ENCODE measurements at regions not wholly inside any gene's neighbourhood (a gene's known extent, or its start where the extent isn't known, plus 50 kb on each side); places are given as distances from the start of the nearest gene placed in this dataset.

DNA sequence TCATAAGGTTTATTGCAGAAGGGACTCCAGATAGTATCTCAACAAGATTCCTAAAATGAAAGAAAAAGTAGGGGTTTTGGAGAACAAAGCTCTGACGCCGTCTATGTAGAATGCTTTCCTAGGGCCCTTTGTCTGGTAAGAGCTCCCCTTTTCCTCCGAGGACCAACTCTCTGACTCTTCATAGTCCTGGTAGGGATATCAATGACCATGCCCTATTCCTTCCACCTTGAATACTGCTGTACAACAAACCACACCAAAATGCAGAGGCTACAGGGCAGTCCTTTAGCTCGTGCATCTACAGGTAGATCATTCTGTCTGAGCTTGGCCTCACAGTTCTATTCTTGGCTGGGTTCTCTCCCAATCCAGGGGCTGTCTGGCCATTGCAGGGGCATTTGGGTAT is 190.3 kb downstream of the WDR11 start (continued):
- TF ChIP-seq, protein P1, sequence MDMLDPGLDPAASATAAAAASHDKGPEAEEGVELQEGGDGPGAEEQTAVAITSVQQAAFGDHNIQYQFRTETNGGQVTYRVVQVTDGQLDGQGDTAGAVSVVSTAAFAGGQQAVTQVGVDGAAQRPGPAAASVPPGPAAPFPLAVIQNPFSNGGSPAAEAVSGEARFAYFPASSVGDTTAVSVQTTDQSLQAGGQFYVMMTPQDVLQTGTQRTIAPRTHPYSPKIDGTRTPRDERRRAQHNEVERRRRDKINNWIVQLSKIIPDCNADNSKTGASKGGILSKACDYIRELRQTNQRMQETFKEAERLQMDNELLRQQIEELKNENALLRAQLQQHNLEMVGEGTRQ (IDR thresholded peaks at IDR 0.05; ENCODE audit: borderline replicate concordance, low read depth, low read length), result no peak
- no peak for TF ChIP-seq TAF1 (IDR thresholded peaks at IDR 0.05; ENCODE audit: borderline replicate concordance, low read depth, low read length)
- TF ChIP-seq SMC3 (IDR thresholded peaks at IDR 0.05; ENCODE audit: low read depth, low read length), result no peak
- no peak for TF ChIP-seq TCF12 (IDR thresholded peaks at IDR 0.05)
- no peak for TF ChIP-seq RFX5 (IDR thresholded peaks at IDR 0.05; ENCODE audit: low read length)
- TF ChIP-seq GATA2 (CRISPR knock-in tag; IDR thresholded peaks at IDR 0.05), result no peak
- TF ChIP-seq NRF1 (IDR thresholded peaks at IDR 0.05; ENCODE audit: low read depth, low read length), result no peak
- TF ChIP-seq, protein P2, sequence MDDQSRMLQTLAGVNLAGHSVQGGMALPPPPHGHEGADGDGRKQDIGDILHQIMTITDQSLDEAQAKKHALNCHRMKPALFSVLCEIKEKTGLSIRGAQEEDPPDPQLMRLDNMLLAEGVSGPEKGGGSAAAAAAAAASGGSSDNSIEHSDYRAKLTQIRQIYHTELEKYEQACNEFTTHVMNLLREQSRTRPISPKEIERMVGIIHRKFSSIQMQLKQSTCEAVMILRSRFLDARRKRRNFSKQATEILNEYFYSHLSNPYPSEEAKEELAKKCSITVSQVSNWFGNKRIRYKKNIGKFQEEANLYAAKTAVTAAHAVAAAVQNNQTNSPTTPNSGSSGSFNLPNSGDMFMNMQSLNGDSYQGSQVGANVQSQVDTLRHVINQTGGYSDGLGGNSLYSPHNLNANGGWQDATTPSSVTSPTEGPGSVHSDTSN (IDR thresholded peaks at IDR 0.05), result no peak
- no peak for TF ChIP-seq FOXM1 (IDR thresholded peaks at IDR 0.05; ENCODE audit: low read depth)
- no peak for TF ChIP-seq FOSL2 (IDR thresholded peaks at IDR 0.05; ENCODE audit: borderline replicate concordance, low read depth)
- no peak for TF ChIP-seq EZH2phosphoT487 (IDR thresholded peaks at IDR 0.05; ENCODE audit: borderline replicate concordance, low read depth)

DNA sequence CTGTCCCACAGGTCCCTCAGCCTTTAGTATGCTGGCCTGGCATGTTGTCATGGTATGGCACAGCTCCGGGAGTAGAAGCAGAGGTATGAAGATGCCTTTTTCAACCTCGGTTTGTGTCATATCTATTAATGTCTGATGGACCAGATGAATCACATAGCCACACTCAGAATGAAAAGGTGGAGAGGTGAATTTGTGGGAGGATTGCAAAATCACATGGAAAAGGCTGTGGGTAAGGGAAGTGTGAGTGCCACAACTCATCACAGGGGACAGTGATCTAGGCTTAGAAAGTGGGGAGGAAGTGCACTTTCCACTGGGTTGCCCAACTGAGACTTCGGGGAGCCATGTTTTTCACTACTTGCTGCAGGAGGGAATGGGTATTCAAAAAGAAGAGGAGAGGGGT is 190.7 kb downstream of the WDR11 start:
- H3K4me1 ChIP-seq (ENCODE audit: control insufficient read depth in 1 of 2, insufficient read depth in 2 of 2, low read depth in 1 of 2, low read length in 1 of 2), result no peaks in the 10 kb centered on the region
- CTCF ChIA-PET, result interaction anchor here (1.5 kb wide), 1 partner anchor 13 kb away, joined by 4 read pairs; no protein-coding TSS in a partner anchor
- DNase-seq, result no peak
- H3K9ac ChIP-seq, result no peak overlapping the region
- H3K4me2 ChIP-seq, result no peak overlapping the region
- TF ChIP-seq SMC3 (IDR thresholded peaks at IDR 0.05; ENCODE audit: low read depth, low read length) (no peak), EP300 (IDR thresholded peaks at IDR 0.05; ENCODE audit: borderline replicate concordance in 1 of 2, low read depth in 1 of 2, low read length in 1 of 2) (no peak)
- TF ChIP-seq, protein P3, sequence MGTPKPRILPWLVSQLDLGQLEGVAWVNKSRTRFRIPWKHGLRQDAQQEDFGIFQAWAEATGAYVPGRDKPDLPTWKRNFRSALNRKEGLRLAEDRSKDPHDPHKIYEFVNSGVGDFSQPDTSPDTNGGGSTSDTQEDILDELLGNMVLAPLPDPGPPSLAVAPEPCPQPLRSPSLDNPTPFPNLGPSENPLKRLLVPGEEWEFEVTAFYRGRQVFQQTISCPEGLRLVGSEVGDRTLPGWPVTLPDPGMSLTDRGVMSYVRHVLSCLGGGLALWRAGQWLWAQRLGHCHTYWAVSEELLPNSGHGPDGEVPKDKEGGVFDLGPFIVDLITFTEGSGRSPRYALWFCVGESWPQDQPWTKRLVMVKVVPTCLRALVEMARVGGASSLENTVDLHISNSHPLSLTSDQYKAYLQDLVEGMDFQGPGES (IDR thresholded peaks at IDR 0.05; ENCODE audit: low read depth, low read length), result no peak
- no peaks in the 10 kb centered on the region for H3K79me2 ChIP-seq (ENCODE audit: insufficient read depth)
- no peaks in the 10 kb centered on the region for H3K27me3 ChIP-seq (ENCODE audit: insufficient read depth)
- POLR2A ChIA-PET, result no interaction called here
- no peaks in the 10 kb centered on the region for H3K9me2 ChIP-seq
- 12% methylated on average over 3 of the region's 3 CpGs for WGBS (ENCODE audit: low lambda C conversion rate)
- H3F3A ChIP-seq (replicated peaks; ENCODE audit: insufficient read depth), result no peaks in the 10 kb centered on the region
- no peak overlapping the region for H3K27ac ChIP-seq (ENCODE audit: low read depth in 2 of 2, low read length in 1 of 2)
- H3K36me3 ChIP-seq (replicated peaks in 1 of 2; ENCODE audit: control insufficient read depth in 1 of 2, insufficient read depth in 2 of 2, low read length in 1 of 2), result no peaks in the 10 kb centered on the region
- no peaks in the 10 kb centered on the region for H3K9me3 ChIP-seq
- H2AFZ ChIP-seq (ENCODE audit: low read depth), result no peak overlapping the region
- H4K20me1 ChIP-seq (ENCODE audit: insufficient read depth), result no peaks in the 10 kb centered on the region
- no peak overlapping the region for H3K4me3 ChIP-seq (ENCODE audit: low read depth in 2 of 2, low read length in 1 of 2)

DNA sequence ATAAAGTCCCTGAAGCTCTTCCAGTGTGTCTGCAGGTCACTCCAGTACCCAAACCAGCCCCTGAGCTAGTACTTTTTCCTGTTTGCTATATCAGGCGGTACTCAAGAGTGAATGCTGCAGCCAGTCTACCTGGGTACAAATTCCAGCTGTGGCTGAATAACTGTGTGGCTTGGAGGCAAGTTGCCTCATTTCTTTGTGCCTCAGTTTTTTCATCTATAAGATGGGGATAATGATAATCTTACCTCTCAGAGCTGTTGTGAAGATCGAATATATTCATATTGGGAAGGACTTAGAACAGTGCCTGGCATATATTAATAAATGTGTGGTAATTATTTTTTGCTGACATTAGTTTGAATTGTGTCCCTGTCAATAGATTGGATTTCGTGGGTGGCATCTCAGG is 191.2 kb downstream of the WDR11 start:
- 1% methylated on average over 3 of the region's 3 CpGs for WGBS (ENCODE audit: low lambda C conversion rate)
- Histone ChIP-seq H3K36me3 (replicated peaks in 1 of 2; ENCODE audit: control insufficient read depth in 1 of 2, insufficient read depth in 2 of 2, low read length in 1 of 2) (no peaks in the 10 kb centered on the region), H3K27ac (ENCODE audit: low read depth in 2 of 2, low read length in 1 of 2) (no peak overlapping the region), H3K27me3 (ENCODE audit: insufficient read depth) (no peaks in the 10 kb centered on the region), H4K20me1 (ENCODE audit: insufficient read depth) (no peaks in the 10 kb centered on the region), H3K4me1 (ENCODE audit: control insufficient read depth in 1 of 2, insufficient read depth in 2 of 2, low read depth in 1 of 2, low read length in 1 of 2) (no peaks in the 10 kb centered on the region), H2AFZ (ENCODE audit: low read depth) (no peak overlapping the region), H3F3A (replicated peaks; ENCODE audit: insufficient read depth) (no peaks in the 10 kb centered on the region), H3K4me2 (no peak overlapping the region), H3K79me2 (ENCODE audit: insufficient read depth) (no peaks in the 10 kb centered on the region), H3K9ac (no peak overlapping the region), H3K9me3 (no peaks in the 10 kb centered on the region), H3K9me2 (no peaks in the 10 kb centered on the region), H3K4me3 (ENCODE audit: low read depth in 2 of 2, low read length in 1 of 2) (no peak overlapping the region)
- ChIA-PET CTCF (interaction anchor here (1.4 to 1.5 kb wide), 2 partner anchors 14 to 28 kb away, joined by 3 to 4 read pairs; no protein-coding TSS in a partner anchor), POLR2A (no interaction called here)
- no peak for DNase-seq
- TF ChIP-seq EZH2phosphoT487 (IDR thresholded peaks at IDR 0.05; ENCODE audit: borderline replicate concordance, low read depth), result no peak
- TF ChIP-seq, protein P1 (IDR thresholded peaks at IDR 0.05; ENCODE audit: borderline replicate concordance, low read depth, low read length), result no peak
- TF ChIP-seq, protein P4, sequence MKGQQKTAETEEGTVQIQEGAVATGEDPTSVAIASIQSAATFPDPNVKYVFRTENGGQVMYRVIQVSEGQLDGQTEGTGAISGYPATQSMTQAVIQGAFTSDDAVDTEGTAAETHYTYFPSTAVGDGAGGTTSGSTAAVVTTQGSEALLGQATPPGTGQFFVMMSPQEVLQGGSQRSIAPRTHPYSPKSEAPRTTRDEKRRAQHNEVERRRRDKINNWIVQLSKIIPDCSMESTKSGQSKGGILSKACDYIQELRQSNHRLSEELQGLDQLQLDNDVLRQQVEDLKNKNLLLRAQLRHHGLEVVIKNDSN (IDR thresholded peaks at IDR 0.05; ENCODE audit: borderline replicate concordance, low read depth), result no peak
- TF ChIP-seq NFIC (IDR thresholded peaks at IDR 0.05; ENCODE audit: borderline replicate concordance), result no peak
- no peak for TF ChIP-seq NRF1 (IDR thresholded peaks at IDR 0.05; ENCODE audit: low read depth, low read length)
- no peak for TF ChIP-seq GABPA (IDR thresholded peaks at IDR 0.05; ENCODE audit: low read depth)
- TF ChIP-seq, protein P5, sequence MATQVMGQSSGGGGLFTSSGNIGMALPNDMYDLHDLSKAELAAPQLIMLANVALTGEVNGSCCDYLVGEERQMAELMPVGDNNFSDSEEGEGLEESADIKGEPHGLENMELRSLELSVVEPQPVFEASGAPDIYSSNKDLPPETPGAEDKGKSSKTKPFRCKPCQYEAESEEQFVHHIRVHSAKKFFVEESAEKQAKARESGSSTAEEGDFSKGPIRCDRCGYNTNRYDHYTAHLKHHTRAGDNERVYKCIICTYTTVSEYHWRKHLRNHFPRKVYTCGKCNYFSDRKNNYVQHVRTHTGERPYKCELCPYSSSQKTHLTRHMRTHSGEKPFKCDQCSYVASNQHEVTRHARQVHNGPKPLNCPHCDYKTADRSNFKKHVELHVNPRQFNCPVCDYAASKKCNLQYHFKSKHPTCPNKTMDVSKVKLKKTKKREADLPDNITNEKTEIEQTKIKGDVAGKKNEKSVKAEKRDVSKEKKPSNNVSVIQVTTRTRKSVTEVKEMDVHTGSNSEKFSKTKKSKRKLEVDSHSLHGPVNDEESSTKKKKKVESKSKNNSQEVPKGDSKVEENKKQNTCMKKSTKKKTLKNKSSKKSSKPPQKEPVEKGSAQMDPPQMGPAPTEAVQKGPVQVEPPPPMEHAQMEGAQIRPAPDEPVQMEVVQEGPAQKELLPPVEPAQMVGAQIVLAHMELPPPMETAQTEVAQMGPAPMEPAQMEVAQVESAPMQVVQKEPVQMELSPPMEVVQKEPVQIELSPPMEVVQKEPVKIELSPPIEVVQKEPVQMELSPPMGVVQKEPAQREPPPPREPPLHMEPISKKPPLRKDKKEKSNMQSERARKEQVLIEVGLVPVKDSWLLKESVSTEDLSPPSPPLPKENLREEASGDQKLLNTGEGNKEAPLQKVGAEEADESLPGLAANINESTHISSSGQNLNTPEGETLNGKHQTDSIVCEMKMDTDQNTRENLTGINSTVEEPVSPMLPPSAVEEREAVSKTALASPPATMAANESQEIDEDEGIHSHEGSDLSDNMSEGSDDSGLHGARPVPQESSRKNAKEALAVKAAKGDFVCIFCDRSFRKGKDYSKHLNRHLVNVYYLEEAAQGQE (IDR thresholded peaks at IDR 0.05; ENCODE audit: low read depth, low read length), result no peak

All from SK-N-SH (cell line).